GM12892 (cell line): ENCODE measurements at regions not wholly inside any gene's neighbourhood (a gene's known extent, or its start where the extent isn't known, plus 50 kb on each side); places are given as distances from the start of the nearest gene placed in this dataset.

Experiments
- POLR2A ChIP-seq: IDR thresholded peaks from 2 replicates; pipeline ENCODE4 v1.6.1; 2011; ENCODE audit warnings: low read depth, low read length, control low read depth
- POLR2AphosphoS5 ChIP-seq: IDR thresholded peaks from 2 replicates; pipeline ENCODE4 v1.6.1; 2011; ENCODE audit warnings: low read depth, low read length, control low read depth
- TAF1 ChIP-seq: IDR thresholded peaks from 2 replicates; pipeline ENCODE4 v1.6.1; 2011; ENCODE audit warnings: low read depth, mild to moderate bottlenecking, control low read depth, low read length, borderline replicate concordance

- TF ChIP-seq POLR2A (no peak), TAF1 (no peak), POLR2AphosphoS5 (no peak)
Measured at GRCh38 chr4:36618102-36618501, 336.7 kb downstream of the DTHD1 start.
